ENCODE measurements at regions not wholly inside any gene's neighbourhood (a gene's known extent, or its start where the extent isn't known, plus 50 kb on each side); places are given as distances from the start of the nearest gene placed in this dataset.
A peak's percentile ranks its signal among the peaks of the same experiment; 100 is the strongest.
"Not testable (repeated sequence)": the region's sequence is repeated elsewhere in the genome, so short reads cannot be mapped to it uniquely, and the experiment has no call there.

DNA sequence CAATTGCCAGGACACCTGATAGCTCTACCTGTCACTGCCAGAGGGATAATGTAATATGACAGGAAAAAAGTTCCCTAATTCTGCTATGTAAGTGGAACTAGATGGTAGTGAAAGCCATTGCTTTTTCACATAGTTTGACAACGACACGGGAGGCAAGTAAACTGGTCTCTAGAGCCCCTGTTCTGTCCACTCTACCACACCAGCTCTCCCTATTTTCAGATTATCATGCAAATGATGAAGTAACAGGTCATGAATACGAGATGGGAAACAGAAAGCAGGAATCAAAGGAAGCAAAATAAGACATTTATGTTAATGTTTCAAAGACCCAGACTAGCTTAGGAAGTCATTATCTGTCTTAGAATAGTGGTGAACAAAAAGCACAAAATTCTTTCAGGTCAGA lies 56.2 kb downstream of the TAF11L14 start:
- DNase-seq = no peak

- DNase-seq = no peak
These were observed 57.5 kb downstream of the TAF11L14 start for GRCh38 chr5:17691762-17692161.

DNA sequence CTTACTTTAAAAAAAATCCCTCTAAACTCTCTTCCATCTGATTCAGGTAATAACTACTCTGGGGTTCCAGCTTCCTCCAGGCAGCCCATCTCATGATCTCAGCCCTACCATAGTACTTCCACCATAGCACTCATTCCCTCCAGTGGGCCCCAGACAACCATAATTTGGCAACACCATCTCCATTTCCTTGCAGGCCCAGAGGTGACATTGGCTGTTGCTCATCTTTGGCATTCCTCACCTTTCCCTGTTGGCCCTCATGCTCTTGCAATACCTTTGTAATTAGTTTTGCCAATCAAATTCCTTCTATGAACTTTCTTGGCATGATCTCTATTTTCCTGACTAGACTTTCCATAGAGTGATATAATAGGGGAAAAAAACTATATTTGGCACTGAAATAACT lies 60.1 kb downstream of the TAF11L14 start:
- DNase-seq = no peak

DNA sequence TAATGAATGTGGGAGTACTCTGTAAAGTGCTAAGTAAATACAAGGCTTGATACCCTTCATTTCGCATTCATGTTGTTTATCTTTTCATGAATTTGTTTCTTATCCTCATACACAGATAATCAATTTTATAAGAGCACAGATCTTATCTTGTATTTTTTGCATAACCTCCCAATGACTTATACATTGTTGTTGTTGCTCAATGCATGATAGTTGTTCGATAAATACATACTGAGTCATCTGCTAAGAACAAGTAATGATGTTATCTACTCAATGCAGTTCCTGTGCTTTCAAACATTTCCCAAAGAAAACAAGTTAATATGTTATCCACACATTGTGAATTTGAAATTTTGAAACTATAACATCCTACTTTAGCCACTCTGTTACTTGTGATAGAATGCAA lies 60.7 kb downstream of the TAF11L14 start:
- DNase-seq = no peak

GRCh38 chr5:17696627-17697026 lies 62.4 kb downstream of the TAF11L14 start:
- no peak for DNase-seq

- no peak for DNase-seq
These were observed 63.4 kb downstream of the TAF11L14 start for GRCh38 chr5:17697671-17698070.

DNA sequence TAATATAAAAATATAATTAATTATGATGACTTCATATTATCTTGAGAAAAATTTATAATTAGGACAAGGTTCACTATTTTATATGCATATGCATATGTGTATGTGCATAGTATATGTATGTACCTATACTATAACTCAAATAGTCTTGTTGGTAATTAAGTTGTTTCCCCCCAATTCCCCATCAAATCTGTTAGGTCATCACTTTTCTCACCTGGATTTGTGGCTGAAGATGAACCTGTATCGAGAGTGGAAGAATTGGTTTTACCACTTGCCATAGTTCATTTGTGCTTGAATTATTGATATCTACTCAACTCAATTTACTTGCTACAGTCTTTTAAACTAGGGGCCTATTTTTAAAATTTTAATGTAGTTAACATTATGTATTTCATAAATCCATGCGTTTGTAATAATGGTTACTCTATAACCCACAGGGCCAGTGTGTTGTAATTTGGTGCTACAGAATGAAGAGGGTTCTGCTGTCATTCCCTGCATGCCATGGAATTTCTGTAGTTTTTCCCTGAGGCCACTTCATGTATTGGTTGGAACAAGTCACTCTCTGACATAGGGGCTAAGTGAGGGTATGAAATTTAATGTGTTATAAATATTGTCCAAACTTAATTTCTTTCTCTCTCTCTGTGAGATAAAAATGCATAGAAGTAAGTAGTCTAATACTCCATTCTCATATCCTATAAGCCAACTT lies 74.9 kb downstream of the TAF11L14 start:
- no peak for DNase-seq

DNA sequence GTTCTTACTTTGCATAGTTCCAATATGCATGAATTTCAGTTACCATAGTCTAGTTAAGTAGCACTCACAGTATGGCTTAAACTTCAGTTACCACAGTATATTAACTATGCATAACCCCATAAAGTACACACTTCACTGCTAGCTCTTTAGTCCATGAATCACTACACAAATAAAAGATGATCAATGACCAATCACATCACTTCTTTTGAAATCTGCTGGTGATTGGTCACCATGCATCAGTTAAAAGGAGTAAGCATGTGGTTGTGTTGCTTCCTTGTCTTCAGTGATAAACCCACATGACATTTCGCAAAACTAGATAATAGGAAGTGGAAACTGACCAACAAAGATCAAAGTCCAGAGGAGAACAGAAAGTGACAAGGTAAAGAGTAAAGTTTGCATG lies 79.0 kb downstream of the TAF11L14 start:
- no peak for DNase-seq

- no peak for DNase-seq
These were observed 79.9 kb downstream of the TAF11L14 start for GRCh38 chr5:17714186-17714585.

GRCh38 chr5:17719592-17719991 lies 85.3 kb downstream of the TAF11L14 start:
- no peak for DNase-seq

GRCh38 chr5:17720071-17720470 lies 85.8 kb downstream of the TAF11L14 start:
- DNase-seq = peak; percentile 31

GRCh38 chr5:17723876-17724275 lies 89.6 kb downstream of the TAF11L14 start:
- no peak for DNase-seq

DNA sequence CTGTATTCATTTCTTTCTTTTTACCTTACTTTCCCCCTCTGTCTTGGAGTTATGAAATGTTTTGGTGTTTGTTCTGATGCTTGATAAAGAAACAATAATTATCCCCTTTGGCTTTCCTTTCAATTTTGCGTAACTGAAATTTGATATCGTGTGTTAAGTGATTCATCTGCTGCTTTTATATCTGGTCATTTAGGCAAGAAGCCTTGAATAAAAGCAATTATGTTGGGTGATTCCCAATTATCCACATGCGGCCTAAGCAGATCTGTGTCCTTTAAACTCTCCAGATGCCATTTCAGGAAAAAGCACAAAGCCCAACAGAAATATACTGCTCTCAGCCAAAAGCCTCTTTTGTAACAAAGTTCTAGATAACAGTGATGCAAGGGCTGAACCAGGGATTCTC lies 92.8 kb downstream of the TAF11L14 start:
- DNase-seq = no peak

- no peak for DNase-seq
These were observed 96.2 kb downstream of the TAF11L14 start for GRCh38 chr5:17730421-17730820.

DNA sequence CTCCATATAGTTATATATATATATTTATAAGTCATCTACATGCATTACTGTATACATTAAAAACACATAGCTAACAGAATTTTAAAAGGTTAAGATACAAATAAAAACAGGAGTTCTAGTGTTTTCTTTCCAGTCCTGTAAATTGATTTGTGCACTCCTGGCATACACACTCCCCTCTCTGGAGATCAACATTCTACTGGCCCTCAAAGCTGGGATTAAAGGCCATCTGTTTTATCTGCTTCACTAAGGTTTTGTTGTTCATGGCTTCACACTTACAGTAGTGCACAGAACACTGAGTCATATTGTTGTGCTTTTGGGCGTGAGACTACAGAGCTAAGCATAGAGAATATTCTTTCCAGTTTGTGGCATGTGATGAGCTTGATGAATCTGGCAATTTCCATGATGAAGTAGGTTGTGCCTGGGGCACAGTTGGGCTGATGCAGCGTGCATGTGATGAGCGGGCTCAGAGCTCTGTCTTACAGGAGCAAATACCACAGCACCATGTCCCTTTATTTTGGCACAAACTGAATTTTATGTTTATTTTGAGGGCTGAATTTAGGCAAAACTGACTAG lies 98.2 kb downstream of the TAF11L14 start:
- no peak for DNase-seq

DNA sequence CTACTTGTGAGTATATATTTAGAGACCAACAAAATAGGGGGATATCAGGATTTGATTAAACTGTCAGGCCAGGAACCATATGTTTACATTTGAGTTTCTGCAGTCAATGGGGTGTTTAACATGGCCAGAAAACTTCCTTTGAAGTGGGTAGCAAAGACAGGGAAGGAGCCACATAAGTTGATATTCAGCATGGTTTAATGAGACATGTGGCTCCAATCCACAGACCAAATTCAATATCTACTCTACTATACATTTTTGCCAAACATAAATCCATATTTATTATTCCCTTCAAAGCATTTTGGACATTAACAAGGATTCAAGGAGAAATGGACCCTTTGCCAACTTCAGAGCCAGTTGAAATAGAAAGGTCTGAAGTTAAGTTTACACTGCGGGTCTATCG lies 99.8 kb downstream of the TAF11L14 start:
- DNase-seq = no peak

- no peak for DNase-seq
These were observed 101.5 kb downstream of the TAF11L14 start for GRCh38 chr5:17735761-17736160.

GRCh38 chr5:17737092-17737491 lies 102.8 kb downstream of the TAF11L14 start:
- DNase-seq = no peak

- DNase-seq = no peak
These were observed 104.2 kb downstream of the TAF11L14 start for GRCh38 chr5:17738446-17738845.

DNA sequence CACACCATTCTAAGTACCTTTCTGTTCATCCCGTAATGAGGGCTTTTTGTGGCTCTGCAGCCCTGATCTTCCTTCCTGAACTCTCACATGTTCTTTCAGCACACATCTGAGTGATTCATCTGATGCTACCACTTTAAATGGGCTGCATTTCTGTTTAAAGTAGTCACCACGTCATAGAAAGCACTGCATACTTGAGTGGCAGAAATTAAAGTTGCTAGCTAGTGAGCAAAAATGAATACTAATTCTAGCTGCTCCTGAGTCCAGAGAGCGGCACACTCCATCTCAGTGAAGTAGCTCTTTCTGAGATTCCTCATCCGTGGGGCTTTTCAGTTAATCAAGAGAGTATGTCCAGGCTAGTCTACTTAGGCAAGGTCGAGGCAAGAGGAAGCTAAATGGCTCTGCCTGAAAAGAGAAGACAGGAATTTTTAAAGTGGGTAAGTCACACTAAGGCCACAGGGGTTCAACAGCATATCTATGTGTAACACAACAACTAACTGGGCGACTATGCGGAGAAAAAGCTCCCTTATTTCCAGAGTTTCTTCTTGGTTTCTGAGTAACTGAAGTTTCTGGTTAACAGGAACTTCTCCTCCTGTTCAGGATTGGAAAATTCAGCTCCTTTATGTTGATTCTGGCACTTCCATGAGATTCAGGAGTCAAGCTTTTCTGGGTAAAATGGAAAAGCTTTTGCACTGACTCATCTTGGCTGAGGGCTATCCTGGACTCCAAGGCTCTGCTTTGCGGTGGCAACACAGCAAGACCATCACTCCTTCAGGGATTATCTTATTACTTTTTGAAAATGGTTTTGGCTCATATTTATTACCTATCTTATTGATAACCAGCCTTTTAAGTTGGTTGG lies 109.5 kb downstream of the TAF11L14 start:
- DNase-seq = peak; percentile 15

DNA sequence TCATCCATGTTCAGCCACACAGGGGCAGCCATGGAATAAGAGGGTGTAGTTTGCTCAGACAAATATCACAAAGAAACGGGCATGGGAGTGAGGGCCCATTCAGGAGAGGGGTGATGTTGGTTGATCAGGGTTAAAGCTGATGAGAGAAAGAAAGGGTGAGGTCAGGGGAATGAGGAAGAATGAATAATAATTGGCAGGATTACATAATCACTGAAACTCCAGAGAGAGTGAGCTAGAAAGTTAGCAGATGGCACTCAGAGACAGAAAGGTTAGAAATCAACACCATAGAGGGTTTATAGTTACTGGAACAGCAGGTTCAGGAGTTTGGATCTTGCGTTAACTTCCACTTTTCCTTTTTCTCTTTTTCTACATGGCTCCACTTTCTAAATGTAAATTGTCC lies 113.9 kb downstream of the TAF11L14 start:
- no peak for DNase-seq

DNA sequence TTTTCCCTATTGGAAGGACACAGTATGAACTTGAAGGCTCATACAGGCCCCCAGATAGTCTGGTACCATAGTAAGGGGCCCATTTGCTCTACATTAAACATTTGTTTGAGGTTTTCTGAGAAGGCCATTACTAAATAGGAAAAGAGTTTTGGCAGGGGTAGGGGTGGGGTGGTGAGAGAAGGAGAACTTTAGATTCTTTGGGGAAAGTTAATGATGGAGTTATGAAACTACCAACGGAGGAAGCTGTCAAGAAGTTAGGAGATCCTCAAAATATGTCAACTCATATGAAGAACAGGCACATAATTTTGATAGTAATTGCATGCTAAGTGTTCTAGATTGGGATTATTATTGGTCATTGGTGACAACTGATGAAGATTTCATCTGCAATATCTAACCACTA lies 114.7 kb downstream of the TAF11L14 start:
- DNase-seq = no peak

GRCh38 chr5:17755406-17755805 lies 121.1 kb downstream of the TAF11L14 start:
- not testable (repeated sequence) for DNase-seq
